Transverse colon (tissue), 4 donors: ENCODE measurements at regions not wholly inside any gene's neighbourhood (a gene's known extent, or its start where the extent isn't known, plus 50 kb on each side); places are given as distances from the start of the nearest gene placed in this dataset.

Experiments
- CTCF ChIP-seq, 5 experiments: fragments of 200-600 bp in 3 of 5; fragments of 450-650 bp in 2 of 5; sonication (generic) in 3 of 5; IDR thresholded peaks; 1 replicate in 2 of 5; 2 replicates in 3 of 5; pipeline ENCODE4 v1.5.1; 2016 to 2017; ENCODE audit warnings: antibody characterized with exemption in 5 of 5, inconsistent platforms in 3 of 5, mild to moderate bottlenecking in 2 of 5, moderate library complexity in 1 of 5
- EP300 ChIP-seq: sonication (generic); formaldehyde crosslinking; IDR thresholded peaks from one replicate; pipeline ENCODE4 v1.6.1; 2017; ENCODE audit warnings: antibody characterized with exemption, low read depth
- POLR2A ChIP-seq: fragments of 450-650 bp; IDR thresholded peaks from one replicate; pipeline ENCODE4 v1.6.1; 2016; ENCODE audit warnings: antibody characterized with exemption, mild to moderate bottlenecking, moderate library complexity
- POLR2AphosphoS5 ChIP-seq, 3 donors: sonication (generic); formaldehyde crosslinking; IDR thresholded peaks; one replicate each; pipeline ENCODE4 v1.6.1; 2016; ENCODE audit warnings: antibody characterized with exemption in 3 of 3

- TF ChIP-seq EP300 (no peak), CTCF (IDR thresholded peaks at IDR 0.05) (no peak), POLR2A (no peak), POLR2AphosphoS5 (IDR thresholded peaks at IDR 0.05) (no peak)
These were observed 151.2 kb upstream of the NFE2L3 start for GRCh38 chr7:26000841-26001240.
